GM12873 (cell line): ENCODE measurements at regions not wholly inside any gene's neighbourhood (a gene's known extent, or its start where the extent isn't known, plus 50 kb on each side); places are given as distances from the start of the nearest gene placed in this dataset.

ENCODE experiments used
- CTCF ChIP-seq: IDR thresholded peaks from 2 replicates; pipeline ENCODE4 v1.5.1; 2012; ENCODE audit warnings: low read depth, mild to moderate bottlenecking, moderate library complexity, low read length, control low read depth; ENCODE audit not compliant: insufficient read depth; ENCODE audit errors: missing control alignments

GRCh38 chr6:167776906-167777627 is 49.6 kb upstream of the AFDN start:
- TF ChIP-seq CTCF = no peak
